ENCODE measurements at regions not wholly inside any gene's neighbourhood (a gene's known extent, or its start where the extent isn't known, plus 50 kb on each side); places are given as distances from the start of the nearest gene placed in this dataset.

- peaks cover 4% of the 10 kb centered on the region for H3K9me3 Mint-ChIP-seq
- no peak for ATAC-seq
- H3K27me3 Mint-ChIP-seq (ENCODE audit: low read depth) = no peaks in the 10 kb centered on the region
- no peak for DNase-seq (ENCODE audit: low spot score)
- ChIA-PET POLR2A (no interaction called here), CTCF (no interaction called here)
- no peak overlapping the region for H3K27ac Mint-ChIP-seq
- 0 out of 2 replicates have a peak, but pooled peaks cover 3% of the 10 kb centered on the region for H3K36me3 Mint-ChIP-seq
- peaks cover 30% of the 10 kb centered on the region for H3K4me1 Mint-ChIP-seq
- H3K4me3 Mint-ChIP-seq = no peak overlapping the region
- TF ChIP-seq HMGA2 (CRISPR knock-in tag; IDR thresholded peaks at IDR 0.05) = peak; percentile 98
- TF ChIP-seq ERG (CRISPR knock-in tag; IDR thresholded peaks at IDR 0.05) = no peak
- TF ChIP-seq GTF2I (CRISPR knock-in tag; conservative IDR thresholded peaks at IDR 0.05) = no peak
Measured at GRCh38 chr12:61652265-61652664, 607.9 kb upstream of the USP15 start.

GRCh38 chr12:61654698-61655097 is 605.5 kb upstream of the USP15 start:
- H3K4me1 Mint-ChIP-seq = peaks cover 29% of the 10 kb centered on the region
- H3K36me3 Mint-ChIP-seq = 0 out of 2 replicates have a peak, but pooled peaks cover 3% of the 10 kb centered on the region
- peaks cover 13% of the 10 kb centered on the region for H3K9me3 Mint-ChIP-seq
- POLR2A ChIA-PET = no interaction called here
- H3K27ac Mint-ChIP-seq = no peak overlapping the region
- no peaks in the 10 kb centered on the region for H3K27me3 Mint-ChIP-seq (ENCODE audit: low read depth)
- no peak for DNase-seq (ENCODE audit: low spot score)
- CTCF ChIA-PET = no interaction called here
- peak; percentile 51; the same call in 1 of the 2 replicates for ATAC-seq
- TF ChIP-seq MAX (CRISPR knock-in tag; IDR thresholded peaks at IDR 0.05) (no peak), NR1H2 (CRISPR knock-in tag; IDR thresholded peaks at IDR 0.05) (no peak), ATF1 (CRISPR knock-in tag; IDR thresholded peaks at IDR 0.05) (no peak), ZMAT4 (CRISPR knock-in tag; IDR thresholded peaks at IDR 0.05) (no peak), ELF4 (CRISPR knock-in tag; IDR thresholded peaks at IDR 0.05; ENCODE audit: low read depth) (no peak), E2F1 (CRISPR knock-in tag; IDR thresholded peaks at IDR 0.05) (no peak), ZNF219 (CRISPR knock-in tag; IDR thresholded peaks at IDR 0.05; ENCODE audit: borderline replicate concordance) (no peak), ARID4B (CRISPR knock-in tag; IDR thresholded peaks at IDR 0.05; ENCODE audit: borderline replicate concordance) (no peak), HMGA2 (CRISPR knock-in tag; IDR thresholded peaks at IDR 0.05) (no peak), ZBTB21 (CRISPR knock-in tag; IDR thresholded peaks at IDR 0.05; ENCODE audit: borderline replicate concordance) (no peak), ESRRA (CRISPR knock-in tag; IDR thresholded peaks at IDR 0.05; ENCODE audit: borderline replicate concordance) (no peak), ETV6 (CRISPR knock-in tag; IDR thresholded peaks at IDR 0.05) (no peak), KAT7 (CRISPR knock-in tag; IDR thresholded peaks at IDR 0.05; ENCODE audit: borderline replicate concordance) (no peak), ZNF671 (CRISPR knock-in tag; IDR thresholded peaks at IDR 0.05) (no peak), ATF3 (CRISPR knock-in tag; conservative IDR thresholded peaks at IDR 0.05) (no peak), ZNF416 (CRISPR knock-in tag; IDR thresholded peaks at IDR 0.05) (no peak), MLX (CRISPR knock-in tag; IDR thresholded peaks at IDR 0.05) (no peak), HMGXB4 (CRISPR knock-in tag; IDR thresholded peaks at IDR 0.05) (no peak), SMAD3 (CRISPR knock-in tag; IDR thresholded peaks at IDR 0.05; ENCODE audit: borderline replicate concordance) (no peak), EMX1 (CRISPR knock-in tag; IDR thresholded peaks at IDR 0.05) (no peak)
- H3K4me3 Mint-ChIP-seq = no peak overlapping the region; the same call in 1 of the 2 replicates
